SKM-1 (cell line): ENCODE measurements at regions not wholly inside any gene's neighbourhood (a gene's known extent, or its start where the extent isn't known, plus 50 kb on each side); places are given as distances from the start of the nearest gene placed in this dataset.

Source experiments
- DNase-seq: peaks from one replicate; lab custom pipeline; 2025; ENCODE audit not compliant: unreplicated experiment; lab: John Stamatoyannopoulos, UW

DNA sequence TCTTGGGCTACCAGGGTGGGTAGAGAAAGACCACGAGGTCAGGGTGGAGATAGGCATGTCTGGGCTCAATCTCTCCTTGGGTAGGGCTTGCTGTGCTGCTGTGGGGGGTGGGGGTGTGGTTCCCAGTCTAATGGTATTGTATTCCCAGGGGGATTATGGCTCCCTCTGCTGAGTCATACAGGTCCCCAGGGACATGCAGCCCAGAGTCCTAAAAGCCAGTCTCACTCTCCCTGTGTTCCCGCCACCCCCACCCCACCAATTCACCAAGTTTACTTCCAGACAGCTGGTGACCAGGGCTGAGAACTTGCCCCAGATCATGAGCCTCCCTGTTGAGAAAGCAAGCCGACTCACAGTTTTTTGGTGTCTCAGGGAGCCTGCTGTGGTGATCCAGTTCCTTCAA, 367.6 kb downstream of the C12orf75 start:
- DNase-seq: no peak

GRCh38 chr12:105699209-105699608, 368.7 kb downstream of the C12orf75 start:
- DNase-seq: no peak

- DNase-seq: no peak
Observed at GRCh38 chr12:105704787-105705186, 374.3 kb downstream of the C12orf75 start.

- no peak for DNase-seq
Observed at GRCh38 chr12:105705235-105705634, 374.7 kb downstream of the C12orf75 start.

GRCh38 chr12:105705765-105706164, 375.3 kb downstream of the C12orf75 start:
- no peak for DNase-seq

DNA sequence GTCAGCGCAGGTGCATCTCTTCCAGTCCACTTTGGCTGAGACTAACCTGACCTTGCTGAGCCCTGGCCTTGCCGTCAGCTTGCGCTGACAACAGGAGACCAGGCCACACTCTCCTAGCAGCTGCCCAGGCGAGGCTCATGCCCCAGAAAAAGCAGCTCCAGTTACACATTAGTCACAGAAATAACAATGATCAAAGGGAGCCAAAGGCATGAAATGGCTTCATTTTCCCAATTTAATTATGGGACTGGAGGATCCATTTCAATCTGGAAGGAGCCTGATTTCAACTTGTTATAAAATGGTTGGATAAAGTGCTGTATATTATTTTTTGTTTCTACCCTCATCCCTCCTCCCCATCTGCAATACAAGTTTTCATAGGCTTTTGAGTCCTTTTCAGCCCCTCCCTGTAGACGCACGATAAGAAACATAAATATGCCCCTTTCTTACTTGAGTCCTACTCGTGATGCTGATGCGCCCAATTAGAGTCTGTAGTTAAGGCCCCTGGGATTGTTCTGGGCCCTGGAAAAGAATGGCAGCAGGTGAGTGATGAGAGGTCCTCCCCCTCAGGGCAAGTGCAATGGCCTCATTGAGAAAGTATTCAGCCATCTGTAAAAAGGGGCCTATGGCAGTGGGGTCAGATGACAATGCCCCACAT, 376.0 kb downstream of the C12orf75 start:
- no peak for DNase-seq

- no peak for DNase-seq
Observed at GRCh38 chr12:105706973-105707334, 376.5 kb downstream of the C12orf75 start.

DNA sequence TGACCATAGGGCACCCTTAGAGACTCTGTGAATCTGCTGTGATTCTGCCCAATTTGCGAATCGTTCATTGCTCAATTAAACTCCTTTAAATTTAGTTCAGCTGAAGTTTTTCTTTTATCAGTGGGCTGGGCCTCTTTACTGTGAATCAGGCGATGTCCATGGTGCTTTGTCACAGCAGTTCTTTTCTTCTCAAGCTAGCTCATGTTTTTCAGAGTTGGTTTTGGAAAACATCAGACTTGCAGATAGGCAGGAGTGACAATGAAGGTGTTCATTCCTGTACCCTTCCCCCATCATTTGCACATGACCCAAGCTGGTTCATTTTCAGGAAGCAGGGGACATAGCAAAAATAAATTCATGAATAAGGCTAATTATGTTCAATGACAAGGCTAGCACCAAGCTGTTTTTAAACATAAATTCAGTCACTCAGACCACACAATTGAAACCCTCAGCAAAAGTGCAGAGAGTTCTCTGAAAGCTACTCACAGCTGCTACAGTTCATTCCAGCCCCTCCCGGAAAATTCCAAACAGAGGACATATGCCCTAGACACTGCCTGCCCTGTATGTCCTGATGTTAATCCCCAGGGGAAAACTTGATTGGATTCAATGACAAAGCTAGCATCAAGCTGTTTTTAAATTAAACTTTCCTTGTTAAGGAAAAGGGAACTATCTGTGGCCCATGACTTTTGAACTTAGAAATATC, 383.3 kb downstream of the C12orf75 start:
- no peak for DNase-seq

GRCh38 chr12:105716621-105717020, 386.1 kb downstream of the C12orf75 start:
- DNase-seq: no peak

DNA sequence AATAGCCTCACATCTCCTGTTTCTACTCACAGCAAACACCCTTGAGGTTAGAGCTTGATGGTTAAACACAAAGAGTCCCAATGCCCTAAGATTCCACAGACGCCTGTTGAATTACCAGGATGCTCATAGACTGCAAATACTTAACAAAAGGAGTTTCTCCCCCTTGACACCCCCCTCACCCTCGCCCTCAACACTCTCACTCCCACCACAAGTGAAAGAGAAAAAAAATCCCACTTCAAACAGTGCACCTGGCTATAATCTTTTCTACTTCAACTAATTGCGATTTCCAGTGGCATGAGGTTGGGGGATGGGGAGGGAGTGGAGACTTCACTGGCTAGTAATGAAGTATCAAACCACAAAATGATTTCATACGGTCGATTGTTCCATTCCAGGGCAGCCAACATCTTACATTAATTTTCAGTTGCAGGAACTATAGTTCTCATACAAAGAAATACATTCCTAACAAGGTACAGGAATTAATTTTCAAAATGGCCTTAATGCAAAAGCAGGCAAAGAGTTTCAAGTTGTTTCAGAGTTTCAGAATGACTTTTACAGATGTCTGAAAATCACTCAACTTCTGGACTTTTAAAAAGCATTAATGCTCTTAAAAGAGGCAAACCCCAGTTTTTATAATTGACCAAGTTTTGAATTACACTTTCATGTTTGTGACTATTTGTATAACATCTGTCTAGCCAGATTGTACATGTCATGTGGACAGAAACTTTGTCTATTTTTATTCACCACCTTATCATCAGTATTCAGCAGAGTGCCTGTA, 390.7 kb downstream of the C12orf75 start:
- DNase-seq: no peak

DNA sequence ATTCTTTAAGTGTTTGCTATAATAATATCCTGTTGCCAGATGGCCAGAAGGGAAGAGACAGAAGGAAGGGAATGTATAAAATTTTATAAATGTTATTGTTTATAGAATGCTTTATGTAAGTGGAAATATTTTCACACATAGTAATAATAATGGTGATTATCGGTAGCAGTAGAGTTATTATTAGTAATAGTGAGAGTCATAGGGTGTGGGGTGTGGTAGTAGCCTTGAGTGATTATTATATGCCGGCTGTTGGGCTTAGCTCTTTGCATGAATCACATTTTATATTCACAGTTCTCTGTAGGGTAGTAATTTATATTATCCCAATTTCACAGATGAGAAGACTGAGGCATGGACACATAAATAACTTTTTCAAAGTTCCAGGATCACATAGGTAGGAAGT, 391.4 kb downstream of the C12orf75 start:
- DNase-seq: no peak

DNA sequence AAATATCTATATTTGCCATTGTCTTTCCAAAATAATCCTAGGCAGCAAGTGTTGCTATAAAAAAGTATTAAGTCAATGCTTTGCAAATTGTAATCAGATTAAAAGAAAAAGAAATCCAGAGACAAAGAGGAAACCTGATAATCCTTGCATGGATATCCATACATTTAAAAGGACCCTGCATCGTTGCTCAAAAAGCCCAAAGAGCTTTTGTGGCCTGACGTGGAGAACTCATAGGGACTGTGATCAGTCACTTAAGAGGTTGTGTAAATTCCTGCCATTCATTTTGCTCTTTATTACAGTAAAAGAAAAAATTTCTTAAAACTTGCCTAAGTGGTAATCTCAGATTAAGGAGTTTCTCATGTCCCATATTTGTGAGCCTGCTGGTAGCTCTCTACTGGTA, 392.6 kb downstream of the C12orf75 start:
- DNase-seq: no peak

GRCh38 chr12:105723494-105723893, 393.0 kb downstream of the C12orf75 start:
- no peak for DNase-seq

GRCh38 chr12:105724641-105725040, 394.1 kb downstream of the C12orf75 start:
- DNase-seq: no peak

DNA sequence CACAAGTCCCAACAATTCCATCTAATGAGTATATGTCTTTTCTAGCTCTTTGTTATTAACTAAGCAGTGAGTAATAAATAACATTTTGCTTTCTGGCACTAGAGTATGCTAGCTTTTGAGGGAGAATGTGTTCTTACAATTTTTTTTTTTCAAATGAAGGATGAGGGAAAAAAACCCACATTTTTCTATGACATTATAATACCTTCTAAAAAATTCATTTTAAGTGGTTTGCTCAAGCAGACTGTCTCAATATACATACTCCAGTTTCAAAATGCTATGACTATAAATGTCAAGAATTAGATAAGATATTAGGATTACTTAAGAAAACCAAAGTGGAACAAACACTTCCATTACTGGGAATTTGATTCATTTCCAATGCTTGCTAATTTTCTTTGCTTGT, 394.6 kb downstream of the C12orf75 start:
- no peak for DNase-seq

GRCh38 chr12:105729181-105729771, 398.8 kb downstream of the C12orf75 start:
- no peak for DNase-seq

DNA sequence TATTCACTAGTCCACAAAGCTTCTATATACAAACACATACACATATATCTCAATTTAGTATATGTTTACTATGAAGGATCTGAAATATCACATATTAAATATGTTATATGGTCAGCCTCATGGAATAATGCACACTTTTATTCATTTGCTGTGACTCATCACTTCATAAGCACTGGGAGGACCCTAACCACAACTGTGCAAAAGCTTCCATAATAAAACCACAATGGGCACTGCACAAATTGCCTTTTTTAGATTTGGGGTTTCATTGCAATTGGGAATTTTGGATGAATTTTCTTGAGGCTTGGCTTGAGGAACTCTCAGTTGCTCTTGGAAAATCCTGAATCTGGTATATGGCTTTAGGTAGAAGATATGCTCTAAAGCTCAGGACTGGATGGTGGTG, 399.4 kb downstream of the C12orf75 start:
- DNase-seq: no peak

- no peak for DNase-seq
Observed at GRCh38 chr12:105733579-105733978, 403.1 kb downstream of the C12orf75 start.

DNA sequence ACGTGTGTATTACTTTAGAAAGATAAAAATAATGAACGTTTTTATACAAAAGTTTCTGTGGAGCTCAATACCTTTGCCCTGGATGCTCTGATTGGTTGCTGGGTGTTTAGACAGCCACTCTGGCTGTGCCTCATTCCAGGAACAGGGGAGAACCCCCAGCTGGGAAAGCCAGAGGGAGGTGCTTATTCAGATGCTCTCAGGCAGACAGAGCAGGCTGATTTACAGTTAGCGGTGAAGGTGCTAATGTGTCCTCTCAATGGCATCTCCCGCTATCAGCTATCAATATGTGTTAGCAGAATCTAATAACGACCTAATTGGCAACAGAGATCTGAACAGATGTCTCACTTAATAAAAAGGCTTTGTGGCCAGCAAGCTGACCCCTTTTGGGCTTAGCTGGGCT, 402.3 kb downstream of the NUAK1 start:
- DNase-seq: no peak

DNA sequence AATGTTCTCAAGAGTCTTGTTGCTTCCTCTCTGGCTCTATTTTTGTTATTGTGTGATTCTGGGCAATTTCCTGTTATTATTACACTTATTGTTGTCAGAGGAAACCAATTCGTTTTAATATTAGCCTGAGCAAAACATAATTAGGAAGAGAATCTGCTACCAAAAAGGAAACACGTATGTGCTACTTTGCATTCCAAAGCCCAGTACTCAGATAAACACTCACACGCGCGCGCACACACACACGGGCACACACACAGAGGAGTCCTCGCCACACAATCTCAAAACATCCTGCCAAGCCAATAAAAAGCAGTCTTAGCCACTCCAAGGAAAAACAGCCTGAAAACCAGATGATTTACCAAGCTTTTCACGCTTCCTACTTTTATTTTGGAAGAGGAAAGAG, 400.7 kb downstream of the NUAK1 start:
- no peak for DNase-seq

- no peak for DNase-seq
Observed at GRCh38 chr12:105740369-105740768, 398.4 kb downstream of the NUAK1 start.
